ENCODE measurements at regions not wholly inside any gene's neighbourhood (a gene's known extent, or its start where the extent isn't known, plus 50 kb on each side); places are given as distances from the start of the nearest gene placed in this dataset.

- no peak for DNase-seq
Measured at GRCh38 chr2:17302281-17302680, 216.0 kb downstream of the RAD51AP2 start.

- DNase-seq, result no peak
Measured at GRCh38 chr2:17301437-17301836, 216.8 kb downstream of the RAD51AP2 start.

GRCh38 chr2:17299891-17300540 is 218.2 kb downstream of the RAD51AP2 start:
- no peak for DNase-seq

GRCh38 chr2:17298453-17298852 is 219.8 kb downstream of the RAD51AP2 start:
- DNase-seq, result no peak

GRCh38 chr2:17296686-17297085 is 221.6 kb downstream of the RAD51AP2 start:
- DNase-seq, result no peak

GRCh38 chr2:17289669-17290068 is 228.6 kb downstream of the RAD51AP2 start:
- no peak for DNase-seq

- DNase-seq, result no peak
Measured at GRCh38 chr2:17287183-17287582, 231.1 kb downstream of the RAD51AP2 start.

GRCh38 chr2:17282826-17283225 is 235.4 kb downstream of the RAD51AP2 start:
- no peak for DNase-seq

- DNase-seq, result no peak
Measured at GRCh38 chr2:17282245-17282644, 236.0 kb downstream of the RAD51AP2 start.

- DNase-seq, result no peak
Measured at GRCh38 chr2:17276220-17276619, 242.0 kb downstream of the RAD51AP2 start.

- DNase-seq, result no peak
Measured at GRCh38 chr2:17272652-17273525, 245.4 kb downstream of the RAD51AP2 start.

- no peak for DNase-seq
Measured at GRCh38 chr2:17272170-17272569, 246.1 kb downstream of the RAD51AP2 start.

- no peak for DNase-seq
Measured at GRCh38 chr2:17271416-17271815, 246.8 kb downstream of the RAD51AP2 start.

- DNase-seq, result no peak
Measured at GRCh38 chr2:17270894-17271293, 247.3 kb downstream of the RAD51AP2 start.

GRCh38 chr2:17263570-17263968 is 254.7 kb downstream of the RAD51AP2 start:
- no peak for DNase-seq

- no peak for DNase-seq
Measured at GRCh38 chr2:17262854-17263569, 255.2 kb downstream of the RAD51AP2 start.

GRCh38 chr2:17259613-17260012 is 258.6 kb downstream of the RAD51AP2 start:
- DNase-seq, result no peak

- no peak for DNase-seq
Measured at GRCh38 chr2:17258861-17259260, 259.4 kb downstream of the RAD51AP2 start.

GRCh38 chr2:17257189-17257909 is 260.9 kb downstream of the RAD51AP2 start:
- no peak for DNase-seq

- no peak for DNase-seq
Measured at GRCh38 chr2:17255071-17255470, 263.2 kb downstream of the RAD51AP2 start.

GRCh38 chr2:17254421-17254820 is 263.8 kb downstream of the RAD51AP2 start:
- DNase-seq, result no peak

- no peak for DNase-seq
Measured at GRCh38 chr2:17252258-17252657, 266.0 kb downstream of the RAD51AP2 start.

GRCh38 chr2:17251171-17251570 is 267.1 kb downstream of the RAD51AP2 start:
- no peak for DNase-seq
